Inflammatory macrophage treated with lipopolysaccharide for 1 hour (primary cell): ENCODE measurements at regions not wholly inside any gene's neighbourhood (a gene's known extent, or its start where the extent isn't known, plus 50 kb on each side); places are given as distances from the start of the nearest gene placed in this dataset.
"Not testable (repeated sequence)": the region's sequence is repeated elsewhere in the genome, so short reads cannot be mapped to it uniquely, and the experiment has no call there.

ENCODE experiments used
- DNase-seq, 2 donors: peaks; one replicate each; pipeline ENCODE4 v3.0.0-alpha.2; 2020 to 2022

DNA sequence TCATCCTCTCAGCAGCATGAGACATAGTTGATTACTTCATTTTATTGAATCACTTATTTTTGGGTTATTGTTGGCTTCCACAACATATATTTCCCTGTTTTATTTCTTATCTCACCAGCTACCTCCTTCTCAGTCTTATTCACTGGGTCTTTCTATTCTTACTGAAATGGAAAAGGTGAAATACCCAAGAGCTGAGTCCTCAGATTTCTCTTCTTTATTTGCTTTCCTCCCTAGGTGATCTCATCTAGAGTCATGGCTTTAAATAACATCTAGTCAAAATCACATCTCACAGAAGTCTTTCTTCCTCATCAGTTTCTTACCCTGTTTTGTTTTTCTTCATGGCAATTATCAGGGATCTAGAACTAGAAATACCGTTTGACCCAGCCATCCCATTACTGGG, 105.0 kb upstream of the RBBP8 start:
- DNase-seq: no peak

- not testable (repeated sequence) for DNase-seq
These were observed 104.5 kb upstream of the RBBP8 start for GRCh38 chr18:22828583-22828982.

GRCh38 chr18:22829781-22830180, 103.3 kb upstream of the RBBP8 start:
- no peak for DNase-seq

DNA sequence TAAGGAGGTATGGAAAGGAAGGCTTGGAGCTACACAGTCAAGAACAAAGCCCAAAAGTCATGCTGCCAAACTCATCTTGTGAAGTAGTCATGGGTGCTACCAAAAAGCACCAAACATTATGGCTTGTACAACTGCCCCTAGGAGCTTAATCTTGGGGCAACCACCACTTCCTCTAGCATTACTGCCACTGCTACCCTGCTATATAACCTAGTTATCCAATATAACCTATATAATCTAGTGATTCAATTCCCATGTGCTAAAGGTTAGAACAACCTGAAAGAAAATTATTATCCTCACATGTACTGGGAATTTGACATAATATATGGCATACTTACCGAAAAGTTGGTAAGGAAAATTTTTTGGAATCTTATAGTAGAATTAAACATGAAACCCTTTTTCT, 102.6 kb upstream of the RBBP8 start:
- no peak for DNase-seq

GRCh38 chr18:22831441-22831904, 101.7 kb upstream of the RBBP8 start:
- peak; percentile 70 to 87 for DNase-seq

DNA sequence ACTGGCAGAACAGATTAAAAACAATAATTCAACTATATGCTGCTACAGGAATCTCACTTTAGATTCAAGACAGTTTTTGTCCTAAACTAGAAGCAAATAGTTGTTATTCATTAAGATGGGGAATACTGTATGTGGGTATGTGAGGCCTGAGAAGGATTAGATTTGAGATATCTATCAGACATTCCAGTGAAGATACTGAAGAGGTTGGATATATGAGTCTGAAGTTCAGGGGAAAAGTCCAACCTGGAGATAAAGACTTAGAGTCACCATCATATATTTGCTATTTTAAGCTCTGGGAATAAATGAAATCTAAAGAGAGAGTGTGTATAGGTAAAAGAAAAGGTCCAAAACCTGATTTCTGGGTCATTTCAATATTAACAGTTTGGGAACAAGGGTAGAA, 96.2 kb upstream of the RBBP8 start:
- DNase-seq: no peak

DNA sequence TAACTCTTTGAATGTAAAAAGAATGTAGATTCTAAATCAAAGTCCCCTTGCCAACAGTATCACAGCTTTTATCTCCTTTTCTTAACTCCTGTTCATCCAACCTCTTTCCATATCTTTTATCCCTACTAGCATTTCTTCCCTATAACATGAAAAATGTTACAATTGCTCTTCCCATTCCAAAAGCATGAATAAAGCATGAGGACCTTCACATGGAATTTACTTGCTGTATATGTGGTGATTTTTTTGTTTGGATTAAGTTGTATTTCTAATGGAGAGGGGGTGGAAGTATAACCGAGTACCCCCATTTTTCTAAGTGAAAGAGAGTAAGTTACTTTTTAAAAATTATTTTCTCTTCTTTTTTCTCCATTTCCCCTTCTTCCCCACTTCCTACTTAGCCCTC, 94.9 kb upstream of the RBBP8 start:
- DNase-seq: no peak

DNA sequence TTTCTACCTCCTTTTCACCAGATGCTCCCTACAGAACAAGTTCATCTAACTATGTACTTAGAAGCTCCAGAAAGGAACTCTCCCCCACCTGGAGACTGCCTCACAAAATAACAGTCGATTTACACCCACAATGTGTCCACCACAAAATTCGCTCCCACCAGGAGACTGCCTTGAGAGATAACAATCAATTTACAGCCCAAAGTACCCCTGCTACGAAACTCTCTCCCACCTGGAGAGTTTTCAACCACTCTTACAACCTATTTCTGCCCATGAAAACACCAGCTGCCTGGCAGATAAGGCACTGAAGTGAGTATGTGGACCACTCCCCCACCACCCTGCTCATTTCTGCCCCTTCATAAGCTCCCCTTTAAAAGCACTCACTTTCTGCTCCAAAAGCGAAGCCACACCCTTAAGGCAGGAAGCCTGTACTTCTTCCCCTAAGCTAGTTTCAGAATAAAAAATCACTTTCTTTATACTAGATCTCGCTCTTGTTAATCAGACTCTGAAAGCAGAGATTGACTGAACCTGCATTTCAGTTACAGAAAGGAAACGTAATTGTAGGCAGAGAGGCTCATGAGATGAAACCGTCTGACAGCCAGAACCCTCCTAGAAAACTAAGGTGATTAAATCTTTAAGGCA, 94.4 kb upstream of the RBBP8 start:
- DNase-seq: no peak

- DNase-seq: no peak
These were observed 93.7 kb upstream of the RBBP8 start for GRCh38 chr18:22839340-22839821.

- no peak for DNase-seq
These were observed 92.5 kb upstream of the RBBP8 start for GRCh38 chr18:22840606-22841144.

DNA sequence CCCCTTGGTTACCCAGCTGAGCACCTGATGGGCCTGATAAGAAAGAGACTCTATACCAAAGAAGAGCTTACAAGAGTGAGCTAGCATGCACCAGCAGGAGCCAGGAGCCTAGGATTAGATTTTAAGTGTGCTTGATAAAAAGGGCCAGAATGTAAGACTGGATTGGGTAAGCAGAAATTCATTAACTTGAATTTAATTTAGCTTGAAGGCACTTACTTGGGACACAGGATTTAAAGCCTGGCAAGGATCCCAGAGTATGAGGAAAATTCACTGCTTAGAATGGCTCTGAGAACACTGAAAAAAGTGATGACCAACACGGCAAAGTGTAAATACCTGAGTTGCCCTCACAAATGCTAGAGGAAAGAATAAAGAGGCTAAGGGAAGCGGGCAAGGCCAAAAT, 91.3 kb upstream of the RBBP8 start:
- no peak for DNase-seq

DNA sequence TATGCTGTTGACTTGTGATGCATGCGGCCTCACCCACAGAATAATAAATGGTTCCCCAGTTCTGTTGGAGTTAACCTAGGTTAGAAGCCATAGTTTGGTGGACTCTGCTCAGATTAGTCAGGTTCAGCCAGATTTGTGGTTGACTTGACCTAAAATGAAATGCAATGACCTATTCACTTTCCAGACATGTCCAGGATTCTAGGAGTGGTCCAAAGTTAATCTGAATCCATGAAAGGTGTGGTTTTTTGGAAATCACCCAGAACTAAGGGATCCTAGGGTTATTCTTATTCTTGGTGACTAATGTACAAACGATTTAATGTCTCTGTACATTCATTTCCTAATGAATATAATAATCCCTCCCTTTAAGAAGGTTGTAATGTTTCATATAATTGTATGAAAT, 88.9 kb upstream of the RBBP8 start:
- DNase-seq: no peak

GRCh38 chr18:22844628-22845027, 88.5 kb upstream of the RBBP8 start:
- DNase-seq: no peak

DNA sequence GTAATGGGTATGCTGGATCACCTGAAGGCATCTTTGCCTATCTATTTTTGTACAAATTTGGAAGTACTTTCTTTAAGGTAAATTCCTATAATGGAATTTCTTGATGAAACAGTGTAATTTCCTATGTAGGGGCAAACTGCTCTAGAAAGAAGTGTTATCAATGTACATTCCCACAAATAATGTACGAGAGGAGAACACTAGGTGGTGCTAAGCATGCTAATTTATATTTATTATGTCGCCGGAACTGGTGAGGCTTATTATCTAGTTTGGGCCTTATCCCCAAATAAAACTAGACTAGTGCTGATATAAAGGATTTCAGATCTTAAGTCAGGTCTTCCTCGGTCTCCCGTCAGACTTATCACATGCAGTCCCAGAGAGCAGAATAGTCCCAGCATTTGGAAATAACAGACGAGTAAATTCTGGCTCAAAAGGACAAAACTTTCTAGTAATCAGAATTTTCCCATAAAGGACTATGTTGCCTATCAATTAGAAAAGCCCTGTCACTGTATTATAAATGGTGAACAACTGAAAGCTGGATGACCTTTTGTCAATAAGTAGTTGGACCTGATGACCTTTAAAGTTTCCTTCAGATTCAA, 86.9 kb upstream of the RBBP8 start:
- peak in 1 of 2 donors; percentile 17 for DNase-seq

GRCh38 chr18:22846697-22847096, 86.4 kb upstream of the RBBP8 start:
- DNase-seq: no peak

- no peak for DNase-seq
These were observed 85.7 kb upstream of the RBBP8 start for GRCh38 chr18:22847392-22847791.

GRCh38 chr18:22847867-22848451, 85.2 kb upstream of the RBBP8 start:
- no peak for DNase-seq

- no peak for DNase-seq
These were observed 84.5 kb upstream of the RBBP8 start for GRCh38 chr18:22848615-22849014.

DNA sequence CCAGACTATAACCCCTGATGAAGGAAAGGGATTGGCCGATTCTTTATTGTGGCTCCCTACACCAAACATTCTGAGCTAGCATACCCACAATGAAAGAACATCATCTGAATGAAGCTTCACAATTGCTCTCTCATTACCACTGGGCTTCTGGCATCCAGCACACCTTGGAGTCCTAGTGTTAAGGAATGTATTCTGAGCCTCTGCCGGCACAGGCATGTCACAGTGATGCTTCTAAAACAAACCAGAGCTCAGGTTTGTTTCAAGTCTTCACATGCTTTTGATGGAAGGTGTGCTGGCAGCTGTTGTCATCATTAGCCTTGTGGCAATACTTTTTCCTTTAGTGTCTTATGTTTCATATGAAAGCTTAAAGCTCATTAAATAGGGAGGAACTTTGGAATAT, 76.3 kb upstream of the RBBP8 start:
- no peak for DNase-seq

- DNase-seq: no peak
These were observed 75.0 kb upstream of the RBBP8 start for GRCh38 chr18:22858121-22858520.

DNA sequence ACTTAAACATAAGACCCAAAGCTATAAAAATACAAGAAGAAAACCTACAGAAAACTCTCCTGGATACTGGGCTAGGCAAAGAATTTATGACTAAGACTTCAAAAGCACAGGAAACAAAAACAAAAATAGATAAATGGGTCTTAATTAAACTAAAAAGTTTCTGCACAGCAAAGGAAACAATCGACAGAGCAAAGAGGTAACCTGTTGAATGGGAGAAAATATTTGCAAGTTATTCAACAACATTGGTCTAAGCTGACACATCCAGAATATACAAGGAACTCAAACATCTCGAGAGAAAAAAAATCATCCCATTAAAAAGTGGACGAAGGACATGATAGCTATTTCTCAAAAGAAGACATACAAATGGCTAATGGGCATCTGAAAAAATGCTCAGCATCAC, 72.3 kb upstream of the RBBP8 start:
- DNase-seq: no peak

DNA sequence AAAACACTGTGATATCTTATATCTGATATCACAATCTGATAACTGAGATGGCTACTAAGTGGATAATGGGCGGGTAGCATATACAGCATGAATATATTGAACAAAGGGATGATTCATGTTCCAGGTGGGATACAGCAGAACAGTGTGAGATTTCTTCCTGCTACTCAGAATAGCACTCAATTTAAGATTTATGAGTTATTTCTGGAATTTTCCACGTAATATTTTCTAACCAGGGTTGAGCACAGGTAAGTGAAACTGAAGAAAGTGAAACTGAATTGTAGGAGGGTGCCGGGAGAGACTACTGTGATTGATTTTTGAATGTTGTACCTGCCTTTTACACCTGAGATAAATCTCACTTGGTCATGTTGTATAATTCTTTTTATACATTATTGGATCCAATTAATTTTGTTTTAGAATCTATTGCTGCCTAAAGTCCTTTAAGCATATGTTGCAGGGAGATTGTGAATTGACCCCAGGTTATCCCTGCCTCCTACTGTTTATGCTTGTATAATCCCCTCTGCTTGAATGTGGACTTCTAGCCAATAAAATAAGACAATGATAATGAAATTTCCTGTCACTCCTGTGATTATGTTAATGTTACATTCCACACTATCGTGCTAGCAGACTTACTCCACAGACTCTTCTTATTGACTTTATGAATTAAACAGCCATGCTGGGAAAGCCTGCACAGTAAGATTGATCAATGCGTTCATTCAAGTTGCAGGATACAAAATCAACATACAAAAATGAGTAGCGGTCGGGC, 67.6 kb upstream of the RBBP8 start:
- DNase-seq: no peak

DNA sequence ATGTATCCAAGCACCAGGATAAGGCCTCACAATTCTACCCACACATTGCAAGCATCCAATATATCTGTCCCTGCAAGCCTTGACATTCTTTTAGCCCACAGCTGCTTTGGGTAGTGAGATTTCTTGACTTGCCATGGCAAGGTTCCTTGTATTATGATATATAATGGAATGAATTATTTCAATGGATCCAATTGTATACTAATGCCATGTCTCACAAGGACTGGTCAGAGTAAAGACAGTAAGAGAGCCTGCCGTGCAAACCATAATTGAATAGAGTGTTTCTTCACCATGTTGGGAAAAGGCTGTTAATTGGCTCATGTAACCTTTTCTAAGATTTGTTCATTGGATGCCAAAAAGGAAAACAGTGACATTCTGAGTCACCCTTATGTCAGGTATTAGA, 64.3 kb upstream of the RBBP8 start:
- DNase-seq: no peak
